Thymus (tissue), 11 donors: ENCODE measurements at regions not wholly inside any gene's neighbourhood (a gene's known extent, or its start where the extent isn't known, plus 50 kb on each side); places are given as distances from the start of the nearest gene placed in this dataset.

Experiments used
- DNase-seq, 9 donors: peaks; one replicate each; pipeline ENCODE4 v3.0.0-alpha.2; 2013; ENCODE audit warnings: low spot score in 9 of 9, low read depth in 6 of 9, missing footprints in 1 of 9
- H3K27ac ChIP-seq, 2 donors: one replicate each; pipeline ENCODE4 v1.5.1; 2013; ENCODE audit warnings: control low read depth in 1 of 2, low read depth in 1 of 2, low read length in 1 of 2, mild to moderate bottlenecking in 1 of 2, moderate library complexity in 1 of 2
- H3K27me3 ChIP-seq, 2 donors: one replicate each; pipeline ENCODE4 v1.5.1; 2013; ENCODE audit warnings: low read length in 1 of 2; ENCODE audit not compliant: control insufficient read depth in 2 of 2, insufficient read depth in 1 of 2
- H3K36me3 ChIP-seq, 2 donors: one replicate each; pipeline ENCODE4 v1.5.1; 2013; ENCODE audit warnings: low read length in 1 of 2, mild to moderate bottlenecking in 1 of 2, moderate library complexity in 1 of 2; ENCODE audit not compliant: control insufficient read depth in 2 of 2, insufficient read depth in 2 of 2
- H3K4me1 ChIP-seq, 2 donors: one replicate each; pipeline ENCODE4 v1.5.1; 2013; ENCODE audit warnings: low read length in 2 of 2; ENCODE audit not compliant: control insufficient read depth in 2 of 2, insufficient read depth in 2 of 2
- H3K4me3 ChIP-seq, 2 donors: one replicate each; pipeline ENCODE4 v1.5.1; 2013; ENCODE audit warnings: low read length in 2 of 2, control low read depth in 1 of 2, mild to moderate bottlenecking in 1 of 2
- H3K9me3 ChIP-seq, 2 donors: one replicate each; pipeline ENCODE4 v1.5.1; 2013; ENCODE audit warnings: low read length in 1 of 2, mild to moderate bottlenecking in 1 of 2; ENCODE audit not compliant: control insufficient read depth in 2 of 2, insufficient read depth in 1 of 2
- WGBS: extraction: QIAGEN DNeasy Blood & Tissue Kit; methylation state at CpG from one replicate; pipeline ENCODE4 v1.1.7; 2013; 5-methylcytosine and 5-hydroxymethylcytosine counted together
- donor health status: healthy.

DNA sequence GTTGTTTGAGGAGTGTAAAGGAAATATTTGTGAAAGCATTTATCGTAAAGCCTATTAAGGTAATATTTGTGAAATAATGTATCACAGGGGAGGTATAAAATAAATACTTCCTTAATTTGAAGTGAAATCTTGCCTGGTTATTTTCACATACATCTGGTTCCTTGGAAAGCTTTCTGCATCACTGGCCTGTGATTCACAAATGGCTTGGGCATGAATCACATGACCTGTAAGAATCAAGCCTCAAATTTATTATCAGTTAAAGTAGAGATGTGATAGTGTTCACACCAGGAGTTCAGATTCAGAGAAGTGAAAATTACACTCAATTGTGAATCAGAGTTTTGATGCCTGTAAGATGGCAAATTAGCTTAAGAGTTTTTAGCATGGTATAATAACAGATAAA lies 1911.4 kb downstream of the STIM2 start:
- 97% methylated on average over 1 of the region's 1 CpG for WGBS
- Histone ChIP-seq H3K27ac (no peak overlapping the region), H3K36me3 (no peaks in the 10 kb centered on the region), H3K27me3 (no peaks in the 10 kb centered on the region), H3K4me3 (no peak overlapping the region), H3K4me1 (no peaks in the 10 kb centered on the region), H3K9me3 (no peaks in the 10 kb centered on the region)
- no peak for DNase-seq

DNA sequence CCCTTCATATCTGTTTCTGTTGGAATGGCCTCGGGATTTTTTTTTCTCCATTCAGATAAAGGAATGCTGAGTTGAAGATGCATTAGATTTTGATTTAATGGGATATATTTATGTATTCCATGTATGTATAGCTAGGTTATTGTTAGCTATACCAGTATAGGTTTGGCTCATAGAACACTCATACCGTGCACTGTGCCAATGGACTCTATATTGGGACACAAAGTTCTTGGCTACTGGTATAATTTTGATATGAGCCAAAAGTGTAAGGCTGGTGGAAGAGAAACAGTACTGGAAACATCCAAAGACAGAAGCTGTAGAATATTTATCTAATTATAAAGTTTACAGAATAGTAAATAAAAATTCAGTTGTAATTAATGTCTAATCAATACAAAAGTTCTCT lies 1912.1 kb downstream of the STIM2 start:
- Histone ChIP-seq H3K4me1 (no peaks in the 10 kb centered on the region), H3K4me3 (no peak overlapping the region), H3K36me3 (no peaks in the 10 kb centered on the region), H3K27ac (no peak overlapping the region), H3K27me3 (no peaks in the 10 kb centered on the region), H3K9me3 (no peaks in the 10 kb centered on the region)
- no peak for DNase-seq
- 86% methylated on average over 2 of the region's 2 CpGs for WGBS

DNA sequence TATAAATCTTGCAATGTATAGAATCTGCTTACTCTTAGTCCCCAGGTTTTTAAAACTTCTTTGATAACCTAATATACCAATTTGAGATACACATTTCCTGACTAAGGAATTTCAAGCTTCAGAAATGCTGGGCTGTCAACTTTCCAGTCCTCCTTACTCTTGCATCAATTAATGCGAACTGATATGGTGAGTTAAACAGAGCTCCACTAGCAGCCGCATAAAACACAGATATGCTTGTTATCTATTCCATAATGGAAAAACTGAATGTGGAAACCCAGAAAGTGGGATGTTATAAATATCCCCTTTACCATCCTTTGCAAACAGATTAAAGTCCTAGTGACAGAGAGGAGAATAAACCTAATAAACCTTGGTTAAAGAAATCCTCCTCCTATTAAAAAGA lies 1913.7 kb downstream of the STIM2 start:
- H3K4me3 ChIP-seq, result no peak overlapping the region
- no peaks in the 10 kb centered on the region for H3K4me1 ChIP-seq
- WGBS, result 94% methylated on average over 2 of the region's 2 CpGs
- no peak overlapping the region for H3K27ac ChIP-seq
- DNase-seq, result no peak
- H3K36me3 ChIP-seq, result no peaks in the 10 kb centered on the region
- no peaks in the 10 kb centered on the region for H3K9me3 ChIP-seq
- no peaks in the 10 kb centered on the region for H3K27me3 ChIP-seq

DNA sequence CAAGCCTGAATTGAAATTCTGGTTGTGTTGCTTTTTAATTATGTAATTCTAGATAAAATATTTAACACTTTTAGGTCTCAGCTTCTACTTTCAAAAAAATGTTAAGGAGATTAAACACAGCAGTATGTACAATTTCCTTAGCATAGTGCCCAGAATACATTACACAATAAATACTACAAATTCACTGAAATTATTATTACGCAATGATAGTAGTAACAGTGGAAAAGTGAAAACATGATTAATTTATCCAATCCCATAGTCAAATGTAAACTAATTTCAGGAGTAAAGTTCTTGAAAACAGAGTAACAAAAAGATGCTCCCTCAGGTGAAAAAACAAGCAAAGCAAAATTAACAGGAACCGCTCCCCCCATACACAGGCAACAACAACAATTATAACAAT lies 1915.4 kb downstream of the STIM2 start:
- 96% methylated on average over 2 of the region's 2 CpGs for WGBS
- Histone ChIP-seq H3K4me3 (no peak overlapping the region), H3K9me3 (no peaks in the 10 kb centered on the region), H3K27me3 (no peaks in the 10 kb centered on the region), H3K27ac (no peak overlapping the region), H3K36me3 (no peaks in the 10 kb centered on the region), H3K4me1 (no peaks in the 10 kb centered on the region)
- DNase-seq, result no peak

DNA sequence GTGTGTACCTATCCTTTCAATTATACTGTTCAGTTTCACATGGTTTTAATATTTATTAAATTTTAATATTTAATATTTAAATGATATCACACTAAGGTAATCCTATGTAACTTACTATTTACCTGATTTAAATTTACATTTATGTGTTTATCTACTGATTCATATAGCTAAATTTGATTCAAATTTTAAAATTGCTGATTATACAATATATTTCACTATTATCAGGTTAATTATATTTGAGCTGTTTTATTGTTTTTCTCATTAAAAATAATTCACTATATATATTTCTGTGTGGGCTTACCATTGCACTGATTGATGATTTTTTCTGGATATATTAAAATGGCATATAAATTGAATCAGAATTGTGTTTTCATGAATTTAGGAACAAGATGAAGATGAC lies 1923.5 kb downstream of the STIM2 start:
- H3K27me3 ChIP-seq, result no peaks in the 10 kb centered on the region
- H3K4me1 ChIP-seq, result no peaks in the 10 kb centered on the region
- no peaks in the 10 kb centered on the region for H3K36me3 ChIP-seq
- no peak for DNase-seq
- no peak overlapping the region for H3K4me3 ChIP-seq
- no peak overlapping the region for H3K27ac ChIP-seq
- H3K9me3 ChIP-seq, result no peaks in the 10 kb centered on the region

DNA sequence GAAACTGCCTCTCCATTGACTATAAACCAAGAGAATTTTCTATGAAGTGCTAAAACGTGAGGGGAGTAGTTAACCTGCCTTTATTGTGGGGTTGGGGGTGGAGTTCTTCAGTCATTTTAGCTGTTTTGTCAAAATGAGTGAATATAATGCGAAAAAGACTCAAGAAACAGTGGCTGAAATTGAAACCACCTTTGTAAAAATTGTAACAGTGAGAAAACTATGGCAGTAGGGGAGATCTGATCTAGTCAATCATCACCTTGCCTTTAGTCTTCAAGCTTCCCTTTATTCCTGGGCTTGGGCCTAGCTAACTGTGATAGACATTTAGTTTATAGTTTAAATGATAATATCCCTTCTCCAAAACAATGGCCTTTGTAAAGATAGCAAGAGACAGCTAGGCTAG lies 1927.3 kb downstream of the STIM2 start:
- H3K27ac ChIP-seq, result no peak overlapping the region
- WGBS, result 54% methylated on average over 2 of the region's 2 CpGs
- no peaks in the 10 kb centered on the region for H3K4me1 ChIP-seq
- no peaks in the 10 kb centered on the region for H3K27me3 ChIP-seq
- H3K9me3 ChIP-seq, result no peaks in the 10 kb centered on the region
- DNase-seq, result no peak
- no peaks in the 10 kb centered on the region for H3K36me3 ChIP-seq
- no peak overlapping the region for H3K4me3 ChIP-seq

DNA sequence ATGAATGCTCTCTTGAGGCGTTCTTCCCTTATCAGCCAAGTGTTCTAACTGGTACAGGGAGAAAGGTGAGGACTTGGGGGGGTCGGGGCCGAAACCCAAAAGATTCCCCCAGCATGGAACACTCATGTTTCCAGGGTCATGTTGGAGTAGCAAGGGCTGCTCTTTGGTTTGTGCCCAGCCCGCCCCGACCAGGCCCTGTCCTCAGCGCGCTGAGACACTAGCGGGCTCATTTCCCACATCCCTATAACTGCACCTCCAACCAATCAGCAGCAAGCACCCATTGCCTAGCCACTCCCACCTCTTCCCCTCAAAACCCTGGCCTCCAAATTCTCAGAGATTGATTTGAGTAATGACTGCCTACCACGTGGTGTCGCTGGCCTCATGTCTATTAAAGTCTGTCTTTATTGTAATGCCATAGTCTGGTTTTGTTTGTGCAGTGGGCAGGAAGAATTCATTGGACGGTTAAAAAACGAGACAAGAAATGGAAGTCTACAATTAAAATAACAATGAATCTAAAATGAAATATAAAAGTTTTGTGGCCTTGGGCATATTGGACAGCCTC lies 1928.4 kb downstream of the STIM2 start:
- Histone ChIP-seq H3K4me1 (no peaks in the 10 kb centered on the region), H3K27ac (no peak overlapping the region), H3K4me3 (no peak overlapping the region), H3K36me3 (no peaks in the 10 kb centered on the region), H3K27me3 (no peaks in the 10 kb centered on the region), H3K9me3 (no peaks in the 10 kb centered on the region)
- no peak for DNase-seq
- 94% methylated on average over 12 of the region's 12 CpGs for WGBS

DNA sequence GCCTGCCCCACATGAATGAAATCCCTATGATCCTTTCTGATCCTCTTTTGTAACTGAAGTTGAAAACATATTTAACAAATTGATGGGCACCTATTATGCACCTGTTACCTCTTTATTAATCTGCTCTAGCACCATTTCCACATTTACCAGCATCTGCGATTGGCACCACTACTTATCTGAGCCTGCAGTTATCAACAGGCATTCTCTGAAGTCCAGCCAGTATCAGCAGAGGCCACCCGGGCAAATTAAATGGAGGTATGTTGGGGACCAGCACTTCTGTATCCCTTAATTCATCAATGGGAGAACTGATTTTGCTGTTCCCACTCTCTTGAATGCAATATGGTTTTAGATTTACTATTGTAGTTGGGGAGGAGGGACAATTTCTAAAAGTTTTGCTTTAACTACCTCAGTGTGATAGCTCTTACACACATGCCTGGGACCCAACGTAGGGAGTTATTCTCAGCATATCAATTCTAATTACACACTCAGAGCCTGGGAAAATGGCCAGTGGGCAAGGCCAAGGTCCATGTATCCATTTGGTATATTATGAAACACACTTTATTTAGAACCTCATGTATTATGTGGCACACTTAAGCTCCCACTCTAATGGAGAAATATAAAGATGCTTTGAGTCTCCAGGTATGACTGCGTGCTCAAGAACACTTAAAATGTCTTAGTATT lies 1927.1 kb upstream of the PCDH7 start:
- WGBS, result 82% methylated on average over 4 of the region's 4 CpGs
- Histone ChIP-seq H3K9me3 (peaks cover 0 to 3% of the 10 kb centered on the region in 2 donors), H3K27ac (no peak overlapping the region), H3K4me1 (no peaks in the 10 kb centered on the region), H3K4me3 (no peak overlapping the region), H3K27me3 (no peaks in the 10 kb centered on the region), H3K36me3 (no peaks in the 10 kb centered on the region)
- DNase-seq, result no peak

DNA sequence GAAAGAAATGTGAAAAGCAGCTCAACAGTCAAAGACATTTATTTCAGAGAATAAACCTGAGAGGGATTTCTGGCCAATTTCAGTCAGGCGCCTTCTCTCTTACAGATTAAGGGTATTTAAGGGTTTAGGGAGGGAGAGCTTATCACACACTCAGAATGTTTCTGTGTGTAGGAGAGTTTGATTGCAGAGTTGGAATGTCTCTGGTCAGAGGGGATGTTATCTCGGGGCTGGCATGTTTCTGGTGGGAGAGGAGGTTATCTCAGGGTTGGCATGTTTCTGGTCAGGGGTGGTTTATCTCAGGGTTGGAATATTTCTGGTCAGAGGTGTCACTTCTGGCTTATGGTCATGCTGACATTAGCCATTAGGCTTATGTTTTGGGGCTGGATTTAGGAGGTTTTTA lies 1920.5 kb upstream of the PCDH7 start:
- Histone ChIP-seq H3K27ac (no peak overlapping the region), H3K4me3 (no peak overlapping the region), H3K36me3 (no peaks in the 10 kb centered on the region), H3K4me1 (no peaks in the 10 kb centered on the region), H3K9me3 (peaks cover 0 to 3% of the 10 kb centered on the region in 2 donors), H3K27me3 (no peaks in the 10 kb centered on the region)
- DNase-seq, result no peak
- 91% methylated on average over 2 of the region's 2 CpGs for WGBS
